ENCODE measurements at regions not wholly inside any gene's neighbourhood (a gene's known extent, or its start where the extent isn't known, plus 50 kb on each side); places are given as distances from the start of the nearest gene placed in this dataset.

DNA sequence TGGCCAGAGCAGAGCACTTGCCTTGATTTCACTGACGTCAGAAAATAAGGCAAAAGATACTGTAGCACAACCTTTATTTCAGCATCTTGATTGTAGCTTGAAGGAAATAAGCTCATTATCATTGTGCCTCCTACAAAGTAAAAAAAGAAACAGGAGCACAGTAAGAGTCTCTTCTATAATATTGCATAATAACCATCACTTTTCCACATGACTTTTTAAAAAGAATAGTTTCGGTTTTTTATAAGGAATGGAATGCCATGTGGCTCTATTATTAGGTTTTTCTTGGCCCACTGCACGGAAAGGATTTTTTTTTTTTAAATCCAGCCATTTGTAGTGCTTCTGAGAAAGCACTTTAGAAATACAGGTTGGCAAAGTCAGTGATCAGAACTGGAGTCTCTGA lies 655.3 kb downstream of the LRRC70 start:
- peak; percentile 55 for DNase-seq (ENCODE audit: low read depth)
- no peak overlapping the region for H3K4me3 ChIP-seq (ENCODE audit: control insufficient read depth, low read depth, low read length)
- TF ChIP-seq, protein P1, sequence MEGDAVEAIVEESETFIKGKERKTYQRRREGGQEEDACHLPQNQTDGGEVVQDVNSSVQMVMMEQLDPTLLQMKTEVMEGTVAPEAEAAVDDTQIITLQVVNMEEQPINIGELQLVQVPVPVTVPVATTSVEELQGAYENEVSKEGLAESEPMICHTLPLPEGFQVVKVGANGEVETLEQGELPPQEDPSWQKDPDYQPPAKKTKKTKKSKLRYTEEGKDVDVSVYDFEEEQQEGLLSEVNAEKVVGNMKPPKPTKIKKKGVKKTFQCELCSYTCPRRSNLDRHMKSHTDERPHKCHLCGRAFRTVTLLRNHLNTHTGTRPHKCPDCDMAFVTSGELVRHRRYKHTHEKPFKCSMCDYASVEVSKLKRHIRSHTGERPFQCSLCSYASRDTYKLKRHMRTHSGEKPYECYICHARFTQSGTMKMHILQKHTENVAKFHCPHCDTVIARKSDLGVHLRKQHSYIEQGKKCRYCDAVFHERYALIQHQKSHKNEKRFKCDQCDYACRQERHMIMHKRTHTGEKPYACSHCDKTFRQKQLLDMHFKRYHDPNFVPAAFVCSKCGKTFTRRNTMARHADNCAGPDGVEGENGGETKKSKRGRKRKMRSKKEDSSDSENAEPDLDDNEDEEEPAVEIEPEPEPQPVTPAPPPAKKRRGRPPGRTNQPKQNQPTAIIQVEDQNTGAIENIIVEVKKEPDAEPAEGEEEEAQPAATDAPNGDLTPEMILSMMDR (conservative IDR thresholded peaks at IDR 0.05; ENCODE audit: control insufficient read depth, insufficient read depth, low read depth, low read length) = no peak

GRCh38 chr5:63233361-63233760 lies 654.7 kb downstream of the LRRC70 start:
- TF ChIP-seq, protein P1 (conservative IDR thresholded peaks at IDR 0.05; ENCODE audit: control insufficient read depth, insufficient read depth, low read depth, low read length) = no peak
- no peak for DNase-seq (ENCODE audit: low read depth)

GRCh38 chr5:63230754-63231153 lies 652.1 kb downstream of the LRRC70 start:
- H3K4me3 ChIP-seq (ENCODE audit: control insufficient read depth, low read depth, low read length) = no peak overlapping the region
- TF ChIP-seq, protein P1 (conservative IDR thresholded peaks at IDR 0.05; ENCODE audit: control insufficient read depth, insufficient read depth, low read depth, low read length) = no peak
- no peak for DNase-seq (ENCODE audit: low read depth)

More at GRCh38 chr5:63233361-63233760, 654.7 kb downstream of the LRRC70 start:
- H3K4me3 ChIP-seq (ENCODE audit: control insufficient read depth, low read depth, low read length) = no peak overlapping the region

DNA sequence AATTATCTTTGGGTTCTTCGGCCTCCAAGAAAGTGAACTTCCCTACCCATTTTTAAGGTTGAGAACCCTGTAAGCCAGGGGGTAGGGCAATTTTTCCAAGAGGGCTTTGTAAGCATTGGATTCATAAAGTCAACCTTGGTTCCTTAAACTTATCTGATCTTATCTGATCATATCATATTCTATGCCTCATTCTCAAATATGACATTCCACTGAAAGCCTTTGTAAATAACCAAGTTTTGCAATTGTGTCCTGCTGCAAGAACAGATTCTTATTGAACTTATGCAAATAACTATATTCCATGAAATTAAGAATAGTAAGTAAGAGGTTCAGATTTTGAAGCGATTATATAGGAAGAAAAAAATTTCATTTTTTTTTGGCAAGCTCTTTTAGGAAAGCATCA lies 649.5 kb downstream of the LRRC70 start:
- TF ChIP-seq, protein P1 (conservative IDR thresholded peaks at IDR 0.05; ENCODE audit: control insufficient read depth, insufficient read depth, low read depth, low read length) = no peak
- H3K4me3 ChIP-seq (ENCODE audit: control insufficient read depth, low read depth, low read length) = no peak overlapping the region
- no peak for DNase-seq (ENCODE audit: low read depth)

- no peak overlapping the region for H3K4me3 ChIP-seq (ENCODE audit: control insufficient read depth, low read depth, low read length)
- no peak for DNase-seq (ENCODE audit: low read depth)
- TF ChIP-seq, protein P1 (conservative IDR thresholded peaks at IDR 0.05; ENCODE audit: control insufficient read depth, insufficient read depth, low read depth, low read length) = no peak
Measured at GRCh38 chr5:63220244-63220643, 641.6 kb downstream of the LRRC70 start.

DNA sequence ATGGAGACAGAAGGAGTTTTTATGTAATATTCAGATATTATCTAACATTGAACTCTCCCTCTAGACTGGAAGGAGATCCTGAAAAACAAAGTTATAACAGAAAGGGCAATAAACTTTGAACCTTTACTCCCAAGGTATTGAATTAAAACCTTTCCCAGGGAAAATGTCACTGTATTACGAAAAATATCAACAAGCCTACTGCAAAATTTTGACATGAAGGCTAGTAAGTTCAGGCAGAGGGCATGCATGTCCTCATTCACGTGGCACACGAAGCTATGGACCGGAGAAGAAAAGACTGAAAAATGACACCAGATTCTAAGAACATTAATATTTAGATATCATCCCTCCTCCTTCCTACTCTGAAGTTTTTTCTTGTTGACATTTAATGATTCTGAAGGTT lies 638.8 kb downstream of the LRRC70 start:
- TF ChIP-seq, protein P1 (conservative IDR thresholded peaks at IDR 0.05; ENCODE audit: control insufficient read depth, insufficient read depth, low read depth, low read length) = no peak
- H3K4me3 ChIP-seq (ENCODE audit: control insufficient read depth, low read depth, low read length) = no peak overlapping the region
- no peak for DNase-seq (ENCODE audit: low read depth)

- TF ChIP-seq, protein P1 (conservative IDR thresholded peaks at IDR 0.05; ENCODE audit: control insufficient read depth, insufficient read depth, low read depth, low read length) = no peak
- no peak overlapping the region for H3K4me3 ChIP-seq (ENCODE audit: control insufficient read depth, low read depth, low read length)
- DNase-seq (ENCODE audit: low read depth) = no peak
Measured at GRCh38 chr5:63213256-63213655, 634.6 kb downstream of the LRRC70 start.

All from fibroblast of mammary gland (primary cell).